ENCODE measurements at regions not wholly inside any gene's neighbourhood (a gene's known extent, or its start where the extent isn't known, plus 50 kb on each side); places are given as distances from the start of the nearest gene placed in this dataset.

GRCh38 chr16:17018585-17018939 lies 452.2 kb downstream of the XYLT1 start:
- Histone ChIP-seq H3K27me3 (ENCODE audit: control insufficient read depth, low read length) (0 out of 2 replicates have a peak, but pooled peaks cover 3% of the 10 kb centered on the region), H3K27ac (ENCODE audit: low read depth, low read length) (no peak overlapping the region), H3K9me3 (ENCODE audit: control insufficient read depth, insufficient read depth, low read length) (no peaks in the 10 kb centered on the region), H3F3A (ENCODE audit: control insufficient read depth, insufficient read depth) (no peaks in the 10 kb centered on the region), H4K20me1 (ENCODE audit: control insufficient read depth, insufficient read depth, low read depth, low read length) (no peaks in the 10 kb centered on the region), H3K4me1 (ENCODE audit: control insufficient read depth, low read length) (no peaks in the 10 kb centered on the region), H3K79me2 (ENCODE audit: control insufficient read depth, low read length) (no peaks in the 10 kb centered on the region), H3K9me2 (replicated peaks; ENCODE audit: control insufficient read depth, low read length) (no peaks in the 10 kb centered on the region), H3K4me2 (ENCODE audit: low read length) (no peak overlapping the region), H3K36me3 (ENCODE audit: control insufficient read depth, low read length) (no peaks in the 10 kb centered on the region), H3K4me3 (ENCODE audit: low read length) (no peak overlapping the region)
- TF ChIP-seq, protein P1, sequence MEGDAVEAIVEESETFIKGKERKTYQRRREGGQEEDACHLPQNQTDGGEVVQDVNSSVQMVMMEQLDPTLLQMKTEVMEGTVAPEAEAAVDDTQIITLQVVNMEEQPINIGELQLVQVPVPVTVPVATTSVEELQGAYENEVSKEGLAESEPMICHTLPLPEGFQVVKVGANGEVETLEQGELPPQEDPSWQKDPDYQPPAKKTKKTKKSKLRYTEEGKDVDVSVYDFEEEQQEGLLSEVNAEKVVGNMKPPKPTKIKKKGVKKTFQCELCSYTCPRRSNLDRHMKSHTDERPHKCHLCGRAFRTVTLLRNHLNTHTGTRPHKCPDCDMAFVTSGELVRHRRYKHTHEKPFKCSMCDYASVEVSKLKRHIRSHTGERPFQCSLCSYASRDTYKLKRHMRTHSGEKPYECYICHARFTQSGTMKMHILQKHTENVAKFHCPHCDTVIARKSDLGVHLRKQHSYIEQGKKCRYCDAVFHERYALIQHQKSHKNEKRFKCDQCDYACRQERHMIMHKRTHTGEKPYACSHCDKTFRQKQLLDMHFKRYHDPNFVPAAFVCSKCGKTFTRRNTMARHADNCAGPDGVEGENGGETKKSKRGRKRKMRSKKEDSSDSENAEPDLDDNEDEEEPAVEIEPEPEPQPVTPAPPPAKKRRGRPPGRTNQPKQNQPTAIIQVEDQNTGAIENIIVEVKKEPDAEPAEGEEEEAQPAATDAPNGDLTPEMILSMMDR (IDR thresholded peaks at IDR 0.05; ENCODE audit: low read depth, low read length, poor library complexity, severe bottlenecking), result no peak
- no peak for TF ChIP-seq EZH2phosphoT487 (IDR thresholded peaks at IDR 0.05; ENCODE audit: borderline replicate concordance, low read length)

DNA sequence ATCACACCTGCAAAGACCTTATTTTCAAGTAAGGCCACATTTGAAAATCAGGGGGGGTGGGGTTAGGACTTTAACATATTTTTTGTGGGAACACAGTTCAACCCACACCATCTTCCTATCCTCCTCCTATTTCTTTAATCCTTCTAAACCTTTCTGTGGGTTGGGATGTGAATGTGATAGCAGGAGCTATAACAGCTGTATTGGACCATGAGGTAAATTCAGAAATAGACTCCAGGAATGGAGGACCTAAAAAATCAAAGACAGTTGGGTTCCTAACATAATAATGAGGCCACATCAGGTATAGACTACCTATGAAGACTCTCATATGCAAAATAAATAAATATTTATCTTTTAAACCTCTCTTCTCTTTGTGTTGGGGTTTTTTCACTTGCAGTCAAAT lies 451.4 kb downstream of the XYLT1 start:
- Histone ChIP-seq H3K4me1 (ENCODE audit: control insufficient read depth, low read length) (no peaks in the 10 kb centered on the region), H3K9me3 (ENCODE audit: control insufficient read depth, insufficient read depth, low read length) (no peaks in the 10 kb centered on the region), H3K27ac (ENCODE audit: low read depth, low read length) (no peak overlapping the region), H3K4me3 (ENCODE audit: low read length) (no peak overlapping the region), H4K20me1 (ENCODE audit: control insufficient read depth, insufficient read depth, low read depth, low read length) (no peaks in the 10 kb centered on the region), H3K4me2 (ENCODE audit: low read length) (no peak overlapping the region), H3K79me2 (ENCODE audit: control insufficient read depth, low read length) (no peaks in the 10 kb centered on the region), H3K9me2 (replicated peaks; ENCODE audit: control insufficient read depth, low read length) (no peaks in the 10 kb centered on the region), H3K27me3 (ENCODE audit: control insufficient read depth, low read length) (0 out of 2 replicates have a peak, but pooled peaks cover 3% of the 10 kb centered on the region), H3F3A (ENCODE audit: control insufficient read depth, insufficient read depth) (no peaks in the 10 kb centered on the region), H3K36me3 (ENCODE audit: control insufficient read depth, low read length) (no peaks in the 10 kb centered on the region)
- TF ChIP-seq, protein P1 (IDR thresholded peaks at IDR 0.05; ENCODE audit: low read depth, low read length, poor library complexity, severe bottlenecking), result no peak
- TF ChIP-seq EZH2phosphoT487 (IDR thresholded peaks at IDR 0.05; ENCODE audit: borderline replicate concordance, low read length), result no peak

DNA sequence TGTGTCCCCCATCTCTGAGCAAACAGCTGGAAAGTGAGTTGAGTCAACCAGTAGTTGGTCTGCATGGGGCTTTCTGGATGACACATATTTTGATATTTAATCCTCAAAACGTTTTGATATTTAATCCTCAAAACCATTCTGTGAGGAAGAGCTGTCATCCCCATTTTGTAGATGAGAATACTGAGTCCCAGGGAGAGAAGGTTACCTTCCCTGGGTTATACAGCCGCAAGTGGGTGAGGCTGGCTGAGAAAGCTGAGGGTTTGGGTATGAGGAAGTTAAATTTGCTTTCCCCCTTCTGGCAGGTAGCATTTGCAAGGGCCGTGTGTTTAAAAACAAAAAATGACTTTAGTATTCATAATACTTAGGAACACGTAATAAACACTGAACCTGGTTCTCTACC lies 447.2 kb downstream of the XYLT1 start:
- Histone ChIP-seq H3K9me3 (ENCODE audit: control insufficient read depth, insufficient read depth, low read length) (no peaks in the 10 kb centered on the region), H3K27me3 (ENCODE audit: control insufficient read depth, low read length) (0 out of 2 replicates have a peak, but pooled peaks cover 3% of the 10 kb centered on the region), H3K4me3 (ENCODE audit: low read length) (no peak overlapping the region), H3K79me2 (ENCODE audit: control insufficient read depth, low read length) (no peaks in the 10 kb centered on the region), H3K4me1 (ENCODE audit: control insufficient read depth, low read length) (peaks cover 11% of the 10 kb centered on the region), H3K9me2 (replicated peaks; ENCODE audit: control insufficient read depth, low read length) (no peaks in the 10 kb centered on the region), H3K27ac (ENCODE audit: low read depth, low read length) (no peak overlapping the region), H3F3A (ENCODE audit: control insufficient read depth, insufficient read depth) (no peaks in the 10 kb centered on the region), H4K20me1 (ENCODE audit: control insufficient read depth, insufficient read depth, low read depth, low read length) (no peaks in the 10 kb centered on the region), H3K4me2 (ENCODE audit: low read length) (no peak overlapping the region), H3K36me3 (ENCODE audit: control insufficient read depth, low read length) (no peaks in the 10 kb centered on the region)
- TF ChIP-seq, protein P1 (IDR thresholded peaks at IDR 0.05; ENCODE audit: low read depth, low read length, poor library complexity, severe bottlenecking), result no peak
- TF ChIP-seq EZH2phosphoT487 (IDR thresholded peaks at IDR 0.05; ENCODE audit: borderline replicate concordance, low read length), result no peak

Data from DOHH2 (cell line).